ENCODE measurements at regions not wholly inside any gene's neighbourhood (a gene's known extent, or its start where the extent isn't known, plus 50 kb on each side); places are given as distances from the start of the nearest gene placed in this dataset.

GRCh38 chr1:198888379-198888943, 249.6 kb downstream of the PTPRC start:
- no peak overlapping the region for H3K4me3 Mint-ChIP-seq
- no peaks in the 10 kb centered on the region for H3K27me3 Mint-ChIP-seq (ENCODE audit: low read depth)
- H3K9me3 Mint-ChIP-seq, result no peaks in the 10 kb centered on the region
- peaks cover 18% of the 10 kb centered on the region for H3K36me3 Mint-ChIP-seq (ENCODE audit: low read depth)
- H3K4me1 Mint-ChIP-seq, result peaks cover 20% of the 10 kb centered on the region
- peak overlapping the region; percentile 15 to 69 (median 43) for H3K27ac Mint-ChIP-seq
- TF ChIP-seq, protein P1, sequence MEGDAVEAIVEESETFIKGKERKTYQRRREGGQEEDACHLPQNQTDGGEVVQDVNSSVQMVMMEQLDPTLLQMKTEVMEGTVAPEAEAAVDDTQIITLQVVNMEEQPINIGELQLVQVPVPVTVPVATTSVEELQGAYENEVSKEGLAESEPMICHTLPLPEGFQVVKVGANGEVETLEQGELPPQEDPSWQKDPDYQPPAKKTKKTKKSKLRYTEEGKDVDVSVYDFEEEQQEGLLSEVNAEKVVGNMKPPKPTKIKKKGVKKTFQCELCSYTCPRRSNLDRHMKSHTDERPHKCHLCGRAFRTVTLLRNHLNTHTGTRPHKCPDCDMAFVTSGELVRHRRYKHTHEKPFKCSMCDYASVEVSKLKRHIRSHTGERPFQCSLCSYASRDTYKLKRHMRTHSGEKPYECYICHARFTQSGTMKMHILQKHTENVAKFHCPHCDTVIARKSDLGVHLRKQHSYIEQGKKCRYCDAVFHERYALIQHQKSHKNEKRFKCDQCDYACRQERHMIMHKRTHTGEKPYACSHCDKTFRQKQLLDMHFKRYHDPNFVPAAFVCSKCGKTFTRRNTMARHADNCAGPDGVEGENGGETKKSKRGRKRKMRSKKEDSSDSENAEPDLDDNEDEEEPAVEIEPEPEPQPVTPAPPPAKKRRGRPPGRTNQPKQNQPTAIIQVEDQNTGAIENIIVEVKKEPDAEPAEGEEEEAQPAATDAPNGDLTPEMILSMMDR (IDR thresholded peaks at IDR 0.05; ENCODE audit: unreplicated experiment in 3 of 3), result no peak

DNA sequence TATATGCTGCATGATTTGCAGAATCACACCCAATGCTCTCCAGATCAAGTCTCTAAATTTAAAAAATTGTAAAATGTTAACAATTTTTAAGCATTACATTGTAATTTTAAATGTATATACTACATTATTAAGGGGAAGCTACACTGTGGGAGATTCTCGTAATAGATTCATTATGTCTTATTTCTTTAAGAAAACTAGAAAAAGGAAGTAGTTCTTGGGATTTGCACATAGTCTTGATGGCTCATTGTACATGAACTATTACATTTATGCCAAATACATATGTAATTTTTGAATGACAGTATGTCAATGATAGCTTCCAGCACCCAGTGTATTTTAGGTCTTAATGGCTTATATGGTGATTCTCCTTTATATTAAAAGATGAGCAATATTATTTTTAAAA, 250.3 kb downstream of the PTPRC start:
- H3K9me3 Mint-ChIP-seq, result no peaks in the 10 kb centered on the region
- H3K36me3 Mint-ChIP-seq (ENCODE audit: low read depth), result peaks cover 18% of the 10 kb centered on the region
- H3K4me3 Mint-ChIP-seq, result no peak overlapping the region
- TF ChIP-seq, protein P1 (IDR thresholded peaks at IDR 0.05; ENCODE audit: unreplicated experiment in 3 of 3), result no peak
- H3K4me1 Mint-ChIP-seq, result peaks cover 22% of the 10 kb centered on the region
- peak overlapping the region; percentile 15 to 69 (median 43) for H3K27ac Mint-ChIP-seq
- H3K27me3 Mint-ChIP-seq (ENCODE audit: low read depth), result no peaks in the 10 kb centered on the region

- peaks cover 23% of the 10 kb centered on the region for H3K4me1 Mint-ChIP-seq
- no peaks in the 10 kb centered on the region for H3K9me3 Mint-ChIP-seq
- no peak overlapping the region for H3K27ac Mint-ChIP-seq
- H3K27me3 Mint-ChIP-seq (ENCODE audit: low read depth), result no peaks in the 10 kb centered on the region
- TF ChIP-seq, protein P1 (IDR thresholded peaks at IDR 0.05; ENCODE audit: unreplicated experiment in 3 of 3), result no peak
- peaks cover 18% of the 10 kb centered on the region for H3K36me3 Mint-ChIP-seq (ENCODE audit: low read depth)
- no peak overlapping the region for H3K4me3 Mint-ChIP-seq
Measured at GRCh38 chr1:198889749-198890148, 250.9 kb downstream of the PTPRC start.

GRCh38 chr1:198890214-198890930, 251.5 kb downstream of the PTPRC start:
- Mint-ChIP-seq H3K36me3 (ENCODE audit: low read depth) (peaks cover 17% of the 10 kb centered on the region), H3K4me1 (peaks cover 23% of the 10 kb centered on the region), H3K27ac (peak overlapping the region; percentile 24 to 83 (median 68)), H3K27me3 (ENCODE audit: low read depth) (no peaks in the 10 kb centered on the region), H3K9me3 (no peaks in the 10 kb centered on the region), H3K4me3 (no peak overlapping the region)
- TF ChIP-seq, protein P1 (IDR thresholded peaks at IDR 0.05; ENCODE audit: unreplicated experiment in 3 of 3), result no peak

DNA sequence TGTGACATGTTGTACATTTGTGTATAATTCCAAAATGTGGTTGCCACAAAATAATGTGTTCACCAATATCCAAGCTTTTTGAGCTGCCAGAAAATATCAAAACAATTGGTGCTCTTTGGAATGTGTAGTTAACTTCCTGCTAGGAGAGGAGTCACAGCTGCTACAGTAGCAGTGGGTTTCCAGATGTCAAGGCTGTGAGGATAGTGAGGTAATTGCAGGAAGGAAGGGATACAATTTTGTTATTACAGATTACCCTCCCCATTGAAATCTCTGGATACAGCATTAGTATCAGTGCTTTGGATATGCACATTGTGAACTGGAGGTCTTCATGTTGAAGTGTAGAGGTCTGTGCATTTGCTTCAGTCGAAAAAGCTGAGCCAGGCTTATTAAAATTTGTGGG, 253.2 kb downstream of the PTPRC start:
- no peaks in the 10 kb centered on the region for H3K9me3 Mint-ChIP-seq
- no peaks in the 10 kb centered on the region for H3K27me3 Mint-ChIP-seq (ENCODE audit: low read depth)
- peak overlapping the region; percentile 71 to 92 (median 89) for H3K27ac Mint-ChIP-seq
- TF ChIP-seq, protein P1 (IDR thresholded peaks at IDR 0.05; ENCODE audit: unreplicated experiment in 3 of 3), result no peak
- peaks cover 28% of the 10 kb centered on the region for H3K36me3 Mint-ChIP-seq (ENCODE audit: low read depth)
- no peak overlapping the region for H3K4me3 Mint-ChIP-seq
- H3K4me1 Mint-ChIP-seq, result peaks cover 23% of the 10 kb centered on the region

- Mint-ChIP-seq H3K4me1 (peaks cover 23% of the 10 kb centered on the region), H3K36me3 (ENCODE audit: low read depth) (peaks cover 35% of the 10 kb centered on the region), H3K27ac (peak overlapping the region in 2 of 3 experiments; percentile 26 to 92), H3K4me3 (no peak overlapping the region), H3K9me3 (no peaks in the 10 kb centered on the region), H3K27me3 (ENCODE audit: low read depth) (no peaks in the 10 kb centered on the region)
- TF ChIP-seq, protein P1 (IDR thresholded peaks at IDR 0.05; ENCODE audit: unreplicated experiment in 3 of 3), result no peak
Measured at GRCh38 chr1:198893141-198893540, 254.3 kb downstream of the PTPRC start.
